NB4 (cell line): ENCODE measurements at regions not wholly inside any gene's neighbourhood (a gene's known extent, or its start where the extent isn't known, plus 50 kb on each side); places are given as distances from the start of the nearest gene placed in this dataset.
A peak's percentile ranks its signal among the peaks of the same experiment; 100 is the strongest.
"Not testable (repeated sequence)": the region's sequence is repeated elsewhere in the genome, so short reads cannot be mapped to it uniquely, and the experiment has no call there.

Experiments used
- DNase-seq: peaks from one replicate; pipeline ENCODE4 v3.0.0; 2010; ENCODE audit warnings: low read depth
- H3K4me3 ChIP-seq: one replicate; pipeline ENCODE4 v1.5.1; 2011; ENCODE audit warnings: mild to moderate bottlenecking, low read depth, low read length, moderate library complexity
- CTCF ChIP-seq: IDR thresholded peaks from one replicate; pipeline ENCODE4 v1.5.1; 2012; ENCODE audit warnings: low read depth, low read length
- MAX ChIP-seq: IDR thresholded peaks from 2 replicates; pipeline ENCODE4 v1.6.1; 2011; ENCODE audit warnings: low read depth, low read length
- MYC ChIP-seq: IDR thresholded peaks from 2 replicates; pipeline ENCODE4 v1.6.1; 2011; ENCODE audit warnings: low read depth, low read length
- POLR2A ChIP-seq: IDR thresholded peaks from 2 replicates; pipeline ENCODE4 v1.6.1; 2011; ENCODE audit warnings: mild to moderate bottlenecking; ENCODE audit not compliant: insufficient read length; ENCODE audit errors: extremely low read depth

GRCh38 chr10:83769281-83769820 lies 370.0 kb upstream of the GHITM start:
- no peak overlapping the region for H3K4me3 ChIP-seq
- TF ChIP-seq MYC = no peak
- TF ChIP-seq POLR2A = no peak
- no peak for TF ChIP-seq MAX
- TF ChIP-seq CTCF = no peak
- no peak for DNase-seq

- not testable (repeated sequence) for H3K4me3 ChIP-seq, DNase-seq
Observed at GRCh38 chr10:83786701-83787100, 352.6 kb upstream of the GHITM start.

- DNase-seq = peak; percentile 20
- no peak for TF ChIP-seq POLR2A
- TF ChIP-seq CTCF = peak; percentile 26
- TF ChIP-seq MAX = no peak
- no peak for TF ChIP-seq MYC
- no peak overlapping the region for H3K4me3 ChIP-seq
Observed at GRCh38 chr10:83801983-83802382, 337.3 kb upstream of the GHITM start.

- no peak for DNase-seq
- H3K4me3 ChIP-seq = no peak overlapping the region
- TF ChIP-seq MYC (no peak), CTCF (no peak), POLR2A (no peak), MAX (no peak)
Observed at GRCh38 chr10:83806717-83807116, 332.6 kb upstream of the GHITM start.

- no peak for TF ChIP-seq MYC
- TF ChIP-seq CTCF = no peak
- TF ChIP-seq MAX = no peak
- no peak for TF ChIP-seq POLR2A
- DNase-seq = no peak
- no peak overlapping the region for H3K4me3 ChIP-seq
Observed at GRCh38 chr10:83809001-83809400, 330.3 kb upstream of the GHITM start.

- TF ChIP-seq MYC = no peak
- no peak for TF ChIP-seq CTCF
- no peak for TF ChIP-seq MAX
- TF ChIP-seq POLR2A = no peak
- H3K4me3 ChIP-seq = no peak overlapping the region
- DNase-seq = no peak
Observed at GRCh38 chr10:83816942-83817341, 322.4 kb upstream of the GHITM start.
